SK-N-SH (cell line): ENCODE measurements at regions not wholly inside any gene's neighbourhood (a gene's known extent, or its start where the extent isn't known, plus 50 kb on each side); places are given as distances from the start of the nearest gene placed in this dataset.

ENCODE experiments used
- CTCF ChIA-PET: fragments of 300-600, 350-600 bp; formaldehyde crosslinking; extraction: SDS; loops from one replicate; lab custom pipeline; 2021; lab: Yijun Ruan, JAX
- POLR2A ChIA-PET: fragments of 350-600 bp; sonication (Branson Sonifier 250); formaldehyde crosslinking; extraction: SDS; loops from one replicate; lab custom pipeline; 2020; ENCODE audit warnings: antibody characterized with exemption, inconsistent platforms; lab: Yijun Ruan, JAX
- DNase-seq: peaks from one replicate; pipeline ENCODE4 v3.0.0; 2012
- H2AFZ ChIP-seq: fragments of 200-600 bp; sonication (generic); 2 replicates; pipeline ENCODE4 v1.8.1; 2016; ENCODE audit warnings: antibody characterized with exemption, mild to moderate bottlenecking, low read depth
- H3F3A ChIP-seq: fragments of 200-600 bp; sonication (generic); replicated peaks from 2 replicates; pipeline ENCODE3; 2016; ENCODE audit warnings: antibody characterized with exemption, mild to moderate bottlenecking; ENCODE audit not compliant: insufficient read depth
- H3K27ac ChIP-seq, 2 experiments: fragments of 200-500 bp in 1 of 2; fragments of 200-600 bp in 1 of 2; sonication (Bioruptor generic) in 1 of 2; sonication (generic), shearing (Covaris generic) in 1 of 2; 2 replicates each; pipeline versions ENCODE4 v1.5.1 to v1.6.1; 2014 to 2016; ENCODE audit warnings: low read depth in 2 of 2, inconsistent platforms in 1 of 2, low read length in 1 of 2, mild to moderate bottlenecking in 1 of 2, mixed read lengths in 1 of 2
- H3K27me3 ChIP-seq: fragments of 200-600 bp; sonication (generic), shearing (Covaris generic); 2 replicates; pipeline ENCODE4 v1.6.1; 2016; ENCODE audit warnings: mixed run types; ENCODE audit not compliant: insufficient read depth
- H3K36me3 ChIP-seq, 2 experiments: fragments of 200-500 bp in 1 of 2; fragments of 200-600 bp in 1 of 2; sonication (Bioruptor generic) in 1 of 2; sonication (generic) in 1 of 2; replicated peaks in 1 of 2; 2 replicates each; pipeline versions ENCODE3 to v1.5.1; 2014 to 2016; ENCODE audit warnings: low read length in 1 of 2, mild to moderate bottlenecking in 1 of 2; ENCODE audit not compliant: insufficient read depth in 2 of 2, control insufficient read depth in 1 of 2
- H3K4me1 ChIP-seq, 2 experiments: fragments of 200-500 bp in 1 of 2; fragments of 200-600 bp in 1 of 2; sonication (Bioruptor generic) in 1 of 2; sonication (generic), shearing (Covaris generic) in 1 of 2; 2 replicates each; pipeline versions ENCODE4 v1.5.1 to v1.6.1; 2014 to 2016; ENCODE audit warnings: low read depth in 1 of 2, low read length in 1 of 2, mixed run types in 1 of 2; ENCODE audit not compliant: insufficient read depth in 2 of 2, control insufficient read depth in 1 of 2
- H3K4me2 ChIP-seq: fragments of 200-600 bp; sonication (generic), shearing (Covaris generic); 2 replicates; pipeline ENCODE4 v1.6.1; 2017; ENCODE audit warnings: mixed run types
- H3K4me3 ChIP-seq, 2 experiments: fragments of 200-500 bp in 1 of 2; fragments of 200-600 bp in 1 of 2; sonication (Bioruptor generic) in 1 of 2; sonication (generic), shearing (Covaris generic) in 1 of 2; 2 replicates each; pipeline versions ENCODE4 v1.5.1 to v1.8.1; 2014 to 2016; ENCODE audit warnings: low read depth in 2 of 2, inconsistent platforms in 1 of 2, low read length in 1 of 2, mild to moderate bottlenecking in 1 of 2, mixed read lengths in 1 of 2, moderate library complexity in 1 of 2
- H3K79me2 ChIP-seq: fragments of 200-600 bp; sonication (generic); 2 replicates; pipeline ENCODE4 v1.8.1; 2017; ENCODE audit warnings: mild to moderate bottlenecking; ENCODE audit not compliant: insufficient read depth
- H3K9ac ChIP-seq: fragments of 200-600 bp; sonication (generic); 2 replicates; pipeline ENCODE4 v1.6.1; 2017; ENCODE audit warnings: mixed run types
- H3K9me2 ChIP-seq: fragments of 200-600 bp; sonication (generic); 2 replicates; pipeline ENCODE4 v1.6.1; 2017; ENCODE audit warnings: mixed run types
- H3K9me3 ChIP-seq: fragments of 200-600 bp; sonication (generic); 2 replicates; pipeline ENCODE4 v1.6.1; 2017; ENCODE audit warnings: mixed run types, mild to moderate bottlenecking, moderate library complexity
- H4K20me1 ChIP-seq: fragments of 200-600 bp; sonication (generic); 2 replicates; pipeline ENCODE4 v1.6.1; 2017; ENCODE audit warnings: mild to moderate bottlenecking, mixed run types; ENCODE audit not compliant: insufficient read depth
- FOXM1 ChIP-seq: IDR thresholded peaks from 2 replicates; pipeline ENCODE4 v1.4.0; 2012; ENCODE audit warnings: low read depth, mild to moderate bottlenecking
- GABPA ChIP-seq: IDR thresholded peaks from 2 replicates; pipeline ENCODE4 v1.4.0; 2012; ENCODE audit warnings: low read depth, mild to moderate bottlenecking
- GATA2 ChIP-seq: sonication (generic); formaldehyde crosslinking; IDR thresholded peaks from 2 replicates; pipeline ENCODE4 v1.5.0; 2020; ENCODE audit warnings: mild to moderate bottlenecking, missing genetic modification reagents
- JUND ChIP-seq: IDR thresholded peaks from 2 replicates; pipeline ENCODE4 v1.4.0; 2012
- MAX ChIP-seq: IDR thresholded peaks from 2 replicates; pipeline ENCODE4 v1.4.0; 2012; ENCODE audit warnings: low read depth
- MXI1 ChIP-seq: IDR thresholded peaks from 2 replicates; pipeline ENCODE4 v1.6.1; 2012; ENCODE audit warnings: mild to moderate bottlenecking, low read depth, low read length, improper control_type of control experiment
- PBX3 ChIP-seq: IDR thresholded peaks from 2 replicates; pipeline ENCODE4; 2012
- POLR2AphosphoS5 ChIP-seq: IDR thresholded peaks from 2 replicates; pipeline ENCODE4 v1.6.1; 2012; ENCODE audit warnings: low read depth, low read length
- RAD21 ChIP-seq: IDR thresholded peaks from 2 replicates; pipeline ENCODE4 v1.6.1; 2012; ENCODE audit warnings: mild to moderate bottlenecking, low read length
- RFX5 ChIP-seq: IDR thresholded peaks from 2 replicates; pipeline ENCODE4 v1.6.1; 2012; ENCODE audit warnings: mild to moderate bottlenecking, improper control_type of control experiment, low read length
- SIN3A ChIP-seq: IDR thresholded peaks from 2 replicates; pipeline ENCODE4 v1.6.1; 2012; ENCODE audit warnings: low read depth, mild to moderate bottlenecking, low read length, moderate library complexity, borderline replicate concordance
- SMC3 ChIP-seq: IDR thresholded peaks from 2 replicates; pipeline ENCODE4 v1.6.1; 2012; ENCODE audit warnings: low read depth, low read length, improper control_type of control experiment
- TCF12 ChIP-seq: IDR thresholded peaks from 2 replicates; pipeline ENCODE4 v1.4.0; 2012
- TEAD4 ChIP-seq: IDR thresholded peaks from 2 replicates; pipeline ENCODE4 v1.4.0; 2012; ENCODE audit warnings: mild to moderate bottlenecking, borderline replicate concordance; ENCODE audit not compliant: insufficient read depth
- USF1 ChIP-seq: IDR thresholded peaks from 2 replicates; pipeline ENCODE4 v1.4.0; 2012; ENCODE audit warnings: low read depth, borderline replicate concordance
- USF2 ChIP-seq: fragments of 150-350 bp; IDR thresholded peaks from 2 replicates; pipeline ENCODE4 v1.6.1; 2017; ENCODE audit warnings: antibody characterized with exemption, low read length, low read depth, borderline replicate concordance
- YY1 ChIP-seq: IDR thresholded peaks from 2 replicates; pipeline ENCODE4 v1.4.0; 2012; ENCODE audit warnings: low read depth, mild to moderate bottlenecking
- WGBS: methylation state at CpG from one replicate; pipeline ENCODE4 v1.1.6; 2017; ENCODE audit warnings: low lambda C conversion rate; 5-methylcytosine and 5-hydroxymethylcytosine counted together

- no peaks in the 10 kb centered on the region for H4K20me1 ChIP-seq
Measured at GRCh38 chr1:198943484-198944187, 304.8 kb downstream of the PTPRC start.

More at GRCh38 chr1:198943484-198944187, 304.8 kb downstream of the PTPRC start:
- Histone ChIP-seq H3K4me2 (no peak overlapping the region), H3K9me2 (no peaks in the 10 kb centered on the region), H3K4me1 (no peaks in the 10 kb centered on the region), H3K79me2 (no peaks in the 10 kb centered on the region), H2AFZ (no peak overlapping the region), H3K27me3 (no peaks in the 10 kb centered on the region), H3K9me3 (no peaks in the 10 kb centered on the region), H3F3A (no peaks in the 10 kb centered on the region), H3K27ac (no peak overlapping the region), H3K4me3 (no peak overlapping the region), H3K9ac (no peak overlapping the region), H3K36me3 (no peaks in the 10 kb centered on the region)
- TF ChIP-seq MAX (no peak), JUND (no peak), PBX3 (no peak), TEAD4 (no peak), MXI1 (no peak), GATA2 (CRISPR knock-in tag) (no peak), GABPA (no peak), RFX5 (no peak), USF1 (no peak), SIN3A (no peak), YY1 (no peak), FOXM1 (no peak), SMC3 (no peak), USF2 (no peak), TCF12 (no peak), RAD21 (no peak), POLR2AphosphoS5 (no peak)
- CTCF ChIA-PET = no interaction called here
- whole genome bisulfite sequencing = 73% methylated on average over 3 of the region's 3 CpGs
- POLR2A ChIA-PET = no interaction called here
- DNase-seq = no peak
